SK-N-DZ (cell line): ENCODE measurements at regions not wholly inside any gene's neighbourhood (a gene's known extent, or its start where the extent isn't known, plus 50 kb on each side); places are given as distances from the start of the nearest gene placed in this dataset.

Experiments used
- DNase-seq: peaks from one replicate; pipeline ENCODE4 v3.0.0-alpha.2; 2015; ENCODE audit warnings: low spot score

- no peak for DNase-seq
These were observed 251.7 kb upstream of the ROBO2 start for GRCh38 chr3:76788206-76788605.

GRCh38 chr3:76789237-76789636 lies 250.7 kb upstream of the ROBO2 start:
- DNase-seq: no peak

DNA sequence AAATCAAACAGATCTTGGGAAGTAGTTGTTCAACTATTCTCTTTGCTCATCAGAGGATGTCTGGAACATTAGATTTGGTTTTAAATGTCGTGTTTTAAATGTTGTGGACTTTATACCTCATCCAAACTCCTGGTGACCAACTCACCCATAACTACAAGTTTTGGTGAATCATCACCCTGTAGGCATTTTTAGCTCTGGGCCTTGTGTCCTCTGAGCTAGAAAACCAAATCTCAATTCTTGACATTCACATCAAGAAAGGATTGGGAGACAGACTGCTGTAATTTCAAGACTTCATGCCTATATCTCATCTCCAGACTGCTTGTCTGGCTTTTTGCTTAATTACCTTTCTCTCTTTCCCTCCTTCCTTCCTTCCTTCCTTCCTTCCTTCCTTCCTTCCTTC lies 228.5 kb upstream of the ROBO2 start:
- no peak for DNase-seq

- no peak for DNase-seq
These were observed 227.2 kb upstream of the ROBO2 start for GRCh38 chr3:76812649-76813242.

DNA sequence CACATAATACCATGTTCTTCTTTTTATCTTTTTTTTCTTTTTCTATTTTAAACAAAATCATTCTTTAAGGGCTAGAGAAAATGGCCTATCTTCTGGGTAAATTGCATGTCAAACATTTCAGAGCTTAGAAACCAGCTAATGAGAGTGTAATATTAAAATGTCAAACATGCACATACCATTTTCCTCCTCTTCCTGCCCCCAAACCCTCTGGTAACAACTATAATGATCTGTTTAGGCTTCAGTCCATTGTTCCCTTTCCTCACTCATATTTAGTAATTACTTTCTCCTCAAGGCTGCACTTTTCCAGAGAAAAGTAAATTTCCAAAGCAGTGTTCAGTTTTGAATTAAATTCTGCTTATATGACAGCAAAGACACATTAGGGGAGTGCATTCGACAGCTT lies 224.3 kb upstream of the ROBO2 start:
- DNase-seq: no peak

GRCh38 chr3:76820481-76820880 lies 219.4 kb upstream of the ROBO2 start:
- DNase-seq: no peak

GRCh38 chr3:76824658-76825240 lies 215.2 kb upstream of the ROBO2 start:
- DNase-seq: no peak

- peak; percentile 22 for DNase-seq
These were observed 213.0 kb upstream of the ROBO2 start for GRCh38 chr3:76826861-76827260.

DNA sequence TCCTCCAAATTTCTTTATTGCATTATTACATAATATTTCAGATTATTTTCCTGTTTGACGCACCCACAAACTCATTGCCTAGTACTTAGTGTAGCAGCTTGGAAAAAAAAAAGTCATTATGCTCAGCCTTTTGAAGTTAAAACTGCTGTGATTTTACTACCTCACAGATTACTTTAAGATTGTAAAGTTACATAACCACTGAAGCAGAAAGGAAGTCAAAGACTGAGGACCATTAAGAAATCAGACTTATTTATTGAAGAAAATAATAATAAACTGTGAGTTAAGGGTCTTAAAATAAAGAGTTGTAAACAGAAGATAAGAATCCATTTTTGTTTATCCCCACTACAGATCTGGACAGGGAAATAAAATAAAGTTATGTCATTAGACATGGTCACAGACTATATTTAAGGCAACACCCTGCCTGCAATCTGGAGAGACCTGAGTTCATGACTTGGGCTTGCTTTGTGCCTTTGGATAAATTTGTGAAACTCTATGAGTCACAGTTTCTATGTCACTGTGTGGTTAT lies 212.1 kb upstream of the ROBO2 start:
- DNase-seq: no peak

DNA sequence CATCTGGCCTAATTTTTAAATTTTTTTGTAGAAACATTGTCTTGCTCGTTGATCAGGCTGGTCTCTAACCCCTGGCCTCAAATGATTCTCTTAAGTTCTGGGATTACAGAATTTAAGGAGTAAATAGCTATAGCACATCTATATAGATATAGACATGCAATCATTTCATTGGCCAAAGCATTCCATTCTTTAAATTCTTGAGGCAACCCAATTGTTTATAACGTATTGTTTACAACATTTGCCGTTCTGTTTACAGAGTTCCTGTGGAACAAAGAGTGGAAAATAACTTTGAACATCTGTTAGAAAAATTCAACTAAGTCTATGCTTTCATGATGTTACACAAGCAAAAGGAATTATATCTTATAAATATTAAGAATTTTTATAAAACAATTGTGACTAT lies 205.2 kb upstream of the ROBO2 start:
- no peak for DNase-seq

- DNase-seq: peak; percentile 9
These were observed 198.2 kb upstream of the ROBO2 start for GRCh38 chr3:76841747-76842146.

- DNase-seq: no peak
These were observed 197.7 kb upstream of the ROBO2 start for GRCh38 chr3:76842216-76842615.

DNA sequence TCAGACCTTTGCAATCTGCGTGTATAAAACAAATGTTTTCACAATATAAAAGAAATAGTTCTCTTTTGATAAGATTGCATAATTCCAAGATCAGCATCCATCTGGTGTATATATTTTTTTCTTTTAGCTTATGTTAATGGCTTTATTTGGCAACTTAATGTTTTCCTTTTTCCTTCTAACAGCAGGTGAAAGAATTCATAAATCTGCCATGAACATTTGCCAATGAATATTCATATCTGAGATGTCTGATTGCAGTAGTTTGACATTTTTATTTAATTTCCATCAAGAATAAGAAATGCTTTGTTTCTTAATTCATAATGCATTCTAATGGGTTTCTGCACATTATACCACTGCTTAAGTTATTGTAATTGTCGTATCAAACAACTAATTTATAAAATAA lies 184.4 kb upstream of the ROBO2 start:
- DNase-seq: no peak

DNA sequence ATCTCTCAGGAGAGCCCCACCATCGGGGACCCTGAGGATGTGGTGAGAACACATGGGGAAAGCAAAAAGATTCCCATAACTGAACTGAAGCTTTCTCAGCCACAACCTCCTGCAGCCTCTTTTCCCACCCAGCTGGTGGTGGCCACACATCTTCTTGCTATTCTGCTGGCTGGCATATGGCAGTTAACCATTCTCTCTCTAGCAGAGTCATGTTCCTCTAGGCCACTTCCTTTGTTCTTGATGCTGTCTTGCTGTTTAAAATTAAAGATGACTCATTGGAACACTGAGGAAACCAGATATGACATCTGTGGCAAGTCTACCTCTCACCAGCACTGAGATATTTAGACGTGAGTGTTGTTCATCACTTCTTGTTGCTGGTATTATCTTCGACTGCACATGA lies 180.3 kb upstream of the ROBO2 start:
- no peak for DNase-seq

DNA sequence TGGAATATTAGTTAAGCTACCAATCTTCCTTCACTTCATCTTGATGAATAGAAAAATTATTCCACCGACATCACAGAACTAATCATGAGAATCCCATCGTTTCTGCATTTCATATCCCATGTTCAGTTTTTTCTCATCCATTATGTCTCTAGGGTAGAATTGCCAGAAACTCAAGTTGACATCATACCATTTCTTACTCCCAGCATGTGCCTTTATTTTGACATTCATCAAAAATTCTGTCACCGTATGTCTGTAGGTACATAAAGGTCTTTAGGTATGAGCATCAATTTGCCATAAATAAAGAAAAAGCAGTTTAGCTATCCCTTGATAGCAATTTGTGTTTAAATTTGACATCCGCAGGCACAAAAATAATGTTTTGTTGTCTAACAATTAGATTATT lies 175.5 kb upstream of the ROBO2 start:
- DNase-seq: no peak

DNA sequence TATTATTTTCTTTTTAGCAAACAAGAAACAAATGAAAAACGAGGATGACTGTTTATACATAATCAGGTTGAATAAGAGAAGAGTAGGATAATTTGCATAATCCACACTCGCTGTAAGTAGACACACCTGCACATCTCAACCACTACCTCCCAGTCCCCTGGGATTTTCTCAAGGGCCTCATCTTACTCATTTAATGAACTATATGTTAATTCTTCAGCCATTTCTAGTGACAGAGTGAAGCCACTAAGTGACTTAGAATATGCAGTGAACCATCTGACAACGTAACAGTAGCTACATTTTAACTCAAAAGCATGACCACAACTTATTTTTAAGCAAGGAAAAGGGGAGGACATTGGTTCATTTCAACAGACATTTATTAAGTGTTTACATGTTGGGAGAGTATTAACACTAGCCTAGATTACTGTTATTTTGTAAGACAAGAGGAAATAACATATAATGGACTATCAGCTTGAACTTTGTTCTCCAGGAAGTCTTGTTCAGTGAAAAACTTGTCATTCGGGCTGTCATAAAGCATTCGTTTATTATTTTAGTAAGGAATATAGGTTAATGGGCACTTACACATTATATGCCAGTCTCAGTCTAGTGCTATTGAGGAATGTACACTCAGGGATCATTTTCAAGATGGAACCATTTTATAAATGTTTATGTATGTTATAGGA lies 173.0 kb upstream of the ROBO2 start:
- no peak for DNase-seq

- DNase-seq: no peak
These were observed 170.0 kb upstream of the ROBO2 start for GRCh38 chr3:76869726-76870384.

GRCh38 chr3:76871655-76872054 lies 168.2 kb upstream of the ROBO2 start:
- DNase-seq: peak; percentile 67

DNA sequence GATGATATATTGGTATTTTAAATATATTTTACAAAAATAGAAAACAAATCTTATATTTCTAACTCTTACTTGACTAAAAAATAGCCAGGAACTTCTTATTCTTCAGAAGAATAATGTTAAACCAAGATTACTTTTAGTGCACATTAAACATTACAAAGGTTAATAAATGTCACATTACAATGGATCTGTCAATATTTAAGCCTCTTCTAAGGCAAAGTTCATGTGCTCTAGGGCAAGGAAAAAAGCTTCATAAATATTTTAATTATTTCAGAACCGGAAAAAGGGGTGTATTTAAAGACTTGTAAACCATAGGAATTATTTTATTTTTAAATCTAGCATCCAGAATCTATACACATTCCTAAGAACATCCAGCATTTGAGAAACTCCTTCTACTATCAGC lies 166.9 kb upstream of the ROBO2 start:
- DNase-seq: no peak

- no peak for DNase-seq
These were observed 166.2 kb upstream of the ROBO2 start for GRCh38 chr3:76873532-76874242.

DNA sequence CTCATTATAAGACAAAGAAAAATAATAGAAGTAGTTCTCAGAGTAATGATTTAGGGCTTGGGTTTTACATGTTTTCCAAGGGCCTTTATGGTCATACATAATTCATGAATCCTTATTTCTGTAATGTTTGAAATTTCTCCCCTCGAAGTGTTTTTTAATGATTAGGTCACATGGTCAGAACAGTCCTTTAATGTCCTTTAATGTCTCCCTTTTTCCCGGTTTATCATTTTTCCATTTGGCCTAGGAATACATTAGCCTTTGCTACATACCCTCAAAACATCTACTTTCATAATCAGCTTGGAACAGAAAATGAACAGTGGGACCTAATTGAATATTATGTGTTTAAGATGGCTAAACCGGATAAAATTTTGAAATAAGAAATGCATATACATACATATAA lies 159.9 kb upstream of the ROBO2 start:
- no peak for DNase-seq
